Stomach (tissue), 8 donors: ENCODE measurements at regions not wholly inside any gene's neighbourhood (a gene's known extent, or its start where the extent isn't known, plus 50 kb on each side); places are given as distances from the start of the nearest gene placed in this dataset.

Experiments used
- DNase-seq, 2 donors: peaks; one replicate each; pipeline versions ENCODE4 v3.0.0 to v3.0.0-alpha.2; 2013 to 2019
- H3K27ac ChIP-seq, 5 donors: fragments of 200-600 bp in 4 of 5; sonication (generic) in 4 of 5; one replicate each; pipeline ENCODE4 v1.5.1; 2013 to 2019; ENCODE audit warnings: mild to moderate bottlenecking in 1 of 5, moderate library complexity in 1 of 5
- H3K27me3 ChIP-seq, 3 donors: fragments of 200-600 bp; sonication (generic); one replicate each; pipeline ENCODE4 v1.5.1; 2017 to 2019; ENCODE audit warnings: mixed run types in 1 of 3
- H3K36me3 ChIP-seq, 4 donors: fragments of 200-600 bp; sonication (generic); 1 replicate in 3 of 4; 2 replicates in 1 of 4; pipeline ENCODE4 v1.5.1; 2016 to 2019
- H3K4me1 ChIP-seq, 4 donors: fragments of 200-600 bp; sonication (generic); one replicate each; pipeline ENCODE4 v1.5.1; 2016 to 2019
- H3K4me3 ChIP-seq, 4 donors: fragments of 200-600 bp; sonication (generic) in 3 of 4; one replicate each; pipeline ENCODE4 v1.5.1; 2016 to 2019; ENCODE audit warnings: mild to moderate bottlenecking in 1 of 4
- H3K9me3 ChIP-seq, 4 donors: fragments of 200-600 bp; sonication (generic); one replicate each; pipeline ENCODE4 v1.5.1; 2016 to 2019
- EP300 ChIP-seq: sonication (generic); formaldehyde crosslinking; IDR thresholded peaks from one replicate; pipeline ENCODE4 v1.6.1; 2017; ENCODE audit warnings: antibody characterized with exemption
- POLR2A ChIP-seq, 4 donors: fragments of 450-650 bp; IDR thresholded peaks; one replicate each; pipeline ENCODE4 v1.6.1; 2016; ENCODE audit warnings: antibody characterized with exemption in 4 of 4, control low read depth in 2 of 4, mild to moderate bottlenecking in 1 of 4, moderate library complexity in 1 of 4
- POLR2AphosphoS5 ChIP-seq, 3 donors: sonication (generic); formaldehyde crosslinking; IDR thresholded peaks; one replicate each; pipeline ENCODE4 v1.6.1; 2016; ENCODE audit warnings: antibody characterized with exemption in 3 of 3
- WGBS, 5 donors: extraction: QIAGEN DNeasy Blood & Tissue Kit in 3 of 5; methylation state at CpG; one replicate each; pipeline versions ENCODE4 v1.1.5 to v1.1.7; 2013 to 2018; 5-methylcytosine and 5-hydroxymethylcytosine counted together
- intact Hi-C: fragments of 100-400 bp; cut with DNase I; formaldehyde crosslinking; loops from one replicate; pipeline ENCODE4 v1.15.1; 2023; ENCODE audit warnings: low total_unique reads
- TF ChIP-seq, protein P1 (sequence below), 7 experiments: fragments of 450-650 bp in 4 of 7; fragments of 200-600 bp in 3 of 7; sonication (generic) in 3 of 7; IDR thresholded peaks; one replicate each; pipeline ENCODE4 v1.5.1; 2016 to 2019; ENCODE audit warnings: antibody characterized with exemption in 7 of 7, control low read depth in 2 of 7, mild to moderate bottlenecking in 1 of 7
- donor health status: healthy with polysubstance abuse.
- donor health status: Bipolar disorder and iron deficiency.
- donor health status: healthy.

DNA sequence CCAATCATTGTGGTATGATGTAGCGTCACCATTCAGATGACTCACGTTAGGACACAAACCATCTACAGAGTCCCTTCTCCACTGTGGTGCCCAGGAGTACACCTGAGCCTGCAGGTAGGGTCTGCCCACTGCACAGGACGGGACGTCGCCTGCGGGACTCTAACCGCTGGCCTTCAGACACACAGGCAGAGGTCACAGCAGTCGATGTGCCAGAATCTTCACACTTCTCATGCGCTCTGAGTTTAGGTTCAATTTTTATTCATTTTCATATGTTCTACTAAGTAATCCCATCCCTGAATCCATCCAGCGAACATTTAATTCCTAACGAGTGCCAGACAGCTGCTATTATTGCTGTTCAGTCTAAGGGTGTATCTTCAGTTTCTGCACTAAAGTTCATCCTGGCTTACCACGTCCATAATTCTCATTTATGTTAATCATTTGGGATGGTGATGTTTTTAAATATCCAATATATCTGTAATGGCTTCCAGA lies 73.3 kb downstream of the CXCL12 start:
- Histone ChIP-seq H3K27me3 (peaks cover 0 to 7% (median 0%) of the 10 kb centered on the region in 3 donors), H3K9me3 (no peaks in the 10 kb centered on the region), H3K4me3 (no peak overlapping the region), H3K4me1 (peaks cover 8 to 14% (median 11%) of the 10 kb centered on the region in 4 donors), H3K36me3 (no peaks in the 10 kb centered on the region), H3K27ac (peak overlapping the region in 1 of 5 donors; percentile 64)
- intact Hi-C loops: loop anchor here (5.0 kb wide), 1 partner anchor 634 kb away; no protein-coding TSS in a partner anchor
- 67 to 88% (median 79%) methylated on average over 12 of the region's 12 CpGs for WGBS, 5 donors
- TF ChIP-seq, protein P1, sequence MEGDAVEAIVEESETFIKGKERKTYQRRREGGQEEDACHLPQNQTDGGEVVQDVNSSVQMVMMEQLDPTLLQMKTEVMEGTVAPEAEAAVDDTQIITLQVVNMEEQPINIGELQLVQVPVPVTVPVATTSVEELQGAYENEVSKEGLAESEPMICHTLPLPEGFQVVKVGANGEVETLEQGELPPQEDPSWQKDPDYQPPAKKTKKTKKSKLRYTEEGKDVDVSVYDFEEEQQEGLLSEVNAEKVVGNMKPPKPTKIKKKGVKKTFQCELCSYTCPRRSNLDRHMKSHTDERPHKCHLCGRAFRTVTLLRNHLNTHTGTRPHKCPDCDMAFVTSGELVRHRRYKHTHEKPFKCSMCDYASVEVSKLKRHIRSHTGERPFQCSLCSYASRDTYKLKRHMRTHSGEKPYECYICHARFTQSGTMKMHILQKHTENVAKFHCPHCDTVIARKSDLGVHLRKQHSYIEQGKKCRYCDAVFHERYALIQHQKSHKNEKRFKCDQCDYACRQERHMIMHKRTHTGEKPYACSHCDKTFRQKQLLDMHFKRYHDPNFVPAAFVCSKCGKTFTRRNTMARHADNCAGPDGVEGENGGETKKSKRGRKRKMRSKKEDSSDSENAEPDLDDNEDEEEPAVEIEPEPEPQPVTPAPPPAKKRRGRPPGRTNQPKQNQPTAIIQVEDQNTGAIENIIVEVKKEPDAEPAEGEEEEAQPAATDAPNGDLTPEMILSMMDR (IDR thresholded peaks at IDR 0.05): no peak
- TF ChIP-seq POLR2AphosphoS5 (IDR thresholded peaks at IDR 0.05) (no peak), EP300 (no peak), POLR2A (IDR thresholded peaks at IDR 0.05) (no peak)
- DNase-seq: no peak

DNA sequence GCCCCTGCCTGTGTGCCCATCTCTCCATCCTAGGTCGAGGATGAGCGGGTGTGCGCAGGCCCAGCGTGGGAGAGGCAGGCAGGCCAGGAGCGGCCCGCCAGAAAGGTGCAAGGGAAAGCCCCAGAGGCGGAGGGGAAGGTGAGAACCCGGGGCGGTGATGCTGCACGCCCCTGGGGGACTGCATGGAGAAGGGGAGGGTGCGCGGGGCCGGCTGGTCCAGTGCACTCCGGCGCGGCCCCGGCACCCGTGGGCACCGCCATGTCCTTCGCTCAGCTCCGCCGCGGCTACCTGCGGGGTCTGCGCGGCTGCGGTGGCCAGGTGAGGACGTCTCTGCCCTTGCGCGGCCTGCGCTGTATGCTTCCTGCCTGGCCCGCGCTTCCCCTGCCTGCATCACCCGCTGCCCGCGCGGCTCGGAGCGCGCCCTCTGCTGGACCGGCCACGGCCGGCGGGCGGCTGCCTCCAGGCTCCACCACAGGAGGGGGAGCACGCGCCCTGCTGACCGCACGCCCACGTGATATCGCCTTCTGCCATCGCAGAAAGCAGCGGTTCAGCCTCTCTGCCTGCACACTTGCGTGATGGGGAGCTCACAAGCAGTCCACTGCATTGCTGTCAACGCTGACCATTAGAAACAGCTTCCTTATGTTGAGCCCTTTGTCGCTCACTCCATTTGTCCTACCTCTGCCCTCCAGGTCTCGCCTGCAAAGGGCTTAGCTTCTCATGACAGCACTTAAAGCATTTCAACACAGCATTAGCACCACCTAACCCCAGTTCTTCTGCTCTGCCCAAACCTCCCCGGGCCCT lies 73.9 kb downstream of the CXCL12 start:
- peak; percentile 85 to 96 for DNase-seq
- H3K4me1 ChIP-seq: peaks cover 8 to 14% (median 11%) of the 10 kb centered on the region in 4 donors
- peak overlapping the region; percentile 30 to 41 (median 36) for H3K4me3 ChIP-seq
- TF ChIP-seq, protein P1 (IDR thresholded peaks at IDR 0.05): peak in 5 of 7 experiments; percentile 70 to 93 (median 91)
- TF ChIP-seq POLR2A (IDR thresholded peaks at IDR 0.05): no peak
- peak; percentile 55 to 80 (median 59) for TF ChIP-seq POLR2AphosphoS5 (IDR thresholded peaks at IDR 0.05)
- H3K27me3 ChIP-seq: peaks cover 0 to 7% (median 0%) of the 10 kb centered on the region in 3 donors
- peak overlapping the region in 2 of 5 donors; percentile 23 to 64 for H3K27ac ChIP-seq
- H3K9me3 ChIP-seq: no peaks in the 10 kb centered on the region
- H3K36me3 ChIP-seq: no peaks in the 10 kb centered on the region
- WGBS, 5 donors: 8 to 42% (median 9%) methylated on average over 14 to 58 of the region's 58 CpGs
- intact Hi-C loops: loop anchor here (5.0 kb wide), 1 partner anchor 634 kb away; no protein-coding TSS in a partner anchor

DNA sequence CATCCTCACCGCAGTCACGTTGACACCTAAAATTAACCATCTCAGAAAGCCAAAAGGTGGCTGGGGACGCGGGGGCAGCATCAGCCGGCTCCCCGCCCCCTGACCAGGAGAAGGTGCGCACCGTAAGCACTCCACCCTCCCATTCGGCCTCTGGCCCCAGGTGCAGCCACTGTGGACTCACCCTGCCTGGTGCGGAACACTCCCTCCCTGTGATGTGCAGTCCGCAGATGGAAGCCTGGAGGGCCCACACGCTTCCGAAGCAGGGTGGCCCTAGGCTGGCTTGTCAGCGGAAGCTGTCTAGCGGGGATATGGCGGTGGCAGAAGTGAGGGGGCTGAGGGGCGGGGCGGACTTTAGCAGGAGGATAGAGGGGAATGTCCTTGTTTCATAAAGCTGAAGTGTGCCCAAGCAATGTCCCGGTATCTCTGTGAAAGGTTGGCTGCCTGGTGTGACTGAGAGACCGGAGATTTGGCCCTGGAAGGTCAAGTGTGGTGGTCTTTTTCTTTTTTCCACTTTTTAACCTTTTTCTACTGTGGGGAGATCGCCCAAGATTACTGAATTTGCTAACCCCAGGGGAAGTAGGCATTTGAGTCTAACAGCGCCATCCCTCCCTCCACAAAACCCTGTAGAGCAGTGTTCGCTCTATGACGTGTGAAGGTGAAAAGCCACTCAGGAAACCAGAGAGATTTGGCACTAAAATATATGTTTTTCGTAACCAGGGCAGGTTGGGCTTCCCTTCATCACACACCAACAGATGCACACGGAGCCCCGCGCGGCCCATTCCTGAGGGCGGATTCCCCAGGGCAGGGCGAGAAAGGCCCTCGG lies 74.7 kb downstream of the CXCL12 start:
- TF ChIP-seq EP300 (no peak), POLR2A (IDR thresholded peaks at IDR 0.05) (no peak), POLR2AphosphoS5 (IDR thresholded peaks at IDR 0.05) (no peak)
- TF ChIP-seq, protein P1 (IDR thresholded peaks at IDR 0.05): no peak
- intact Hi-C loops: loop anchor here (5.0 kb wide), 1 partner anchor 633 kb away; no protein-coding TSS in a partner anchor
- no peak for DNase-seq
- H3K4me1 ChIP-seq: peaks cover 8 to 14% (median 11%) of the 10 kb centered on the region in 4 donors
- H3K4me3 ChIP-seq: peak overlapping the region in 2 of 4 donors; percentile 30 to 35
- 89 to 94% (median 91%) methylated on average over 27 to 32 of the region's 32 CpGs for WGBS, 5 donors
- H3K27me3 ChIP-seq: peaks cover 0 to 7% (median 0%) of the 10 kb centered on the region in 3 donors
- no peaks in the 10 kb centered on the region for H3K9me3 ChIP-seq
- no peaks in the 10 kb centered on the region for H3K36me3 ChIP-seq
- peak overlapping the region in 3 of 5 donors; percentile 14 to 64 (median 23) for H3K27ac ChIP-seq

DNA sequence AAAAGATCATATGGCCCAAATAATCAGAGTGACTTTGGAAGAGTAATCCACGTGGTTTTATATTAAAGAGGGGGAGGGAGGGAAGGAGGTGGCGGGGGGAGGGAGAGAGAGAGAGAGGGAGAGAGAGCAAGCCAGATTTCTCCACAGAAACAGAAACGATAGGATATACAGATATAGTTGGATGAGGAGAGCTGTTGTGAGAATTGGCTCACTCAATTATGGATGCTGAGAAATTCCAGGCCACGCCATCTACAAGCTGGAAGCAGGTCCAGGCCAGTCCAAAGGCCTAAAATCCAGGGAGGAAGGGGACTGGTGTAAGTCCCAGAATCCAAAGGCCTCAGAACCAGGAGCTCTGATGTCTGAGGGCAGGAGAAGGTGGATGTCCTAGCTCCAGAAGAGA lies 75.5 kb downstream of the CXCL12 start:
- Histone ChIP-seq H3K4me3 (no peak overlapping the region), H3K27ac (no peak overlapping the region), H3K27me3 (peaks cover 0 to 7% (median 0%) of the 10 kb centered on the region in 3 donors), H3K36me3 (no peaks in the 10 kb centered on the region), H3K4me1 (peaks cover 8 to 14% (median 11%) of the 10 kb centered on the region in 4 donors), H3K9me3 (no peaks in the 10 kb centered on the region)
- intact Hi-C loops: no loop called here
- DNase-seq: peak in 1 of 2 donors; percentile 50
- WGBS, 5 donors: 53 to 72% (median 65%) methylated on average over 4 of the region's 4 CpGs
- TF ChIP-seq POLR2A (IDR thresholded peaks at IDR 0.05) (no peak), POLR2AphosphoS5 (IDR thresholded peaks at IDR 0.05) (no peak), EP300 (no peak)
- TF ChIP-seq, protein P1 (IDR thresholded peaks at IDR 0.05): no peak
